H54 (cell line): ENCODE measurements at regions not wholly inside any gene's neighbourhood (a gene's known extent, or its start where the extent isn't known, plus 50 kb on each side); places are given as distances from the start of the nearest gene placed in this dataset.

Source experiments
- DNase-seq: peaks from one replicate; pipeline ENCODE4 v3.0.0; 2011; ENCODE audit warnings: low spot score, mixed read lengths; ENCODE audit not compliant: insufficient read length
- FAIRE-seq: peaks from 3 replicates; lab custom pipeline; 2011; peaks lifted over from hg19 to GRCh38; lab: Jason Lieb, UNC
- POLR2A ChIP-seq: IDR thresholded peaks from 2 replicates; pipeline ENCODE4 v1.6.1; 2011; ENCODE audit warnings: low read depth, mild to moderate bottlenecking, low read length

DNA sequence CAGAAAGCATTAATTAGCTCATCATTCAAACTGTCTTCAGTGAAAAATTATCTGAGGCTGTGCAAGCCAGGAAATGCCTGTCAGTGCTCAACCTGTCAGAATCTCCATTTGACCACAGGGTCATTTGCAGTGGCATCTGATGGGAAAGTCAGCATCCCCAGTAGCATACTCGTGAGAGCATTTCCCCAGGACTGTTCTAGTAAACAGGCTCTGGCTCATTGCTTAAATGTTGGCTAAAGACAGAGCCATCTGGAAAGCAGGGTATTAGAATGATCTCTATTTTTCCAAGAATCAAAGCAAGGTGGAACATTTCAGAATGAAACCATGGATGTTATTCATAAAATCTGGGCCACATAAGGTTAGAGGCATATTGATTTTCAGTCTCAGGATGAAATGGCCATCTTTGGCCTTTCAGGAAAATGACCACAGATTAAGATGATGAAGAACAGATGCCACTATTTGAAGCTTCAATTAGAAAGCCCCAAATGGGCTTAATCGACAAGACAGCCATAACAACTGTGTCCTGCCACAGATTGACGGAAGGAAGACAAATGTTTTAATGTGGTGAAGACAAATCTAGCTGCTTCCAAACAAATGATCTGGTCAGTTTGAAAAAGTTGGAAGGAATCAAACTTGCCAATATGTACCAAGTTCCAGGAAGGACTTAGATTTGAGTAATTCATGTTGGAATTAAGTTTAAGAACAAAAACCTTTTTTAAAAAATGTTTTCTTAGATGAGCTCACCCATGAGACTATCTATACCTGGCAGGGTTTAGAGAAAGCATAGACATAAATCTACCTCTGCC, 94.0 kb upstream of the FAR2 start:
- DNase-seq (no peak), FAIRE-seq (no peak)
- TF ChIP-seq POLR2A: no peak

DNA sequence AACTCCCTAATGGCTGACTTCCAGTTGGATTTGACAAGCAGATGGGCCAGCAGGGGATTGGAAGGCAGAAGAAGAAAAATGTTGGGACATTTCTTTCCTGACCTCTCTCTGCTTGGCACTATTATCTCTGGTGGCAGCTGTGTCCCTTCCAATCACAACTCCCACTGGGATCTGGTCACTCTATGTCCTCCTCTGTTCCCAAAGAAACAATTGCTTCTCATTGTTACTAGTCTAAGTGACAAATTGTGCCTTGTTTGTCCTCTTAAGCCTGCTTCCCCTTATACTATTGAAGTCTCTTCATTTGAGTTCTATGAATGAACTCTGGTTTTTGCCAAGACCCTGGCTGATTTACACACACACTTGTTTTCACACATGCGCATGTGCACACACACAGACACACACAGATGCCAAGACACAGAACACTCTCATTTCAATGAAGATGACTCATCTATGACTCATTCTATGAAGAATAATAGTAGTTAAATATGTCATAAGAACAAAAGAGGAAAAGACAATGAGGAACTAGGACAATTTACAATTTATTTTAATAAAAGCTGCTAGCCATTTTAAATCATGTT, 83.0 kb upstream of the FAR2 start:
- no peak for DNase-seq
- FAIRE-seq: no peak
- TF ChIP-seq POLR2A: no peak

DNA sequence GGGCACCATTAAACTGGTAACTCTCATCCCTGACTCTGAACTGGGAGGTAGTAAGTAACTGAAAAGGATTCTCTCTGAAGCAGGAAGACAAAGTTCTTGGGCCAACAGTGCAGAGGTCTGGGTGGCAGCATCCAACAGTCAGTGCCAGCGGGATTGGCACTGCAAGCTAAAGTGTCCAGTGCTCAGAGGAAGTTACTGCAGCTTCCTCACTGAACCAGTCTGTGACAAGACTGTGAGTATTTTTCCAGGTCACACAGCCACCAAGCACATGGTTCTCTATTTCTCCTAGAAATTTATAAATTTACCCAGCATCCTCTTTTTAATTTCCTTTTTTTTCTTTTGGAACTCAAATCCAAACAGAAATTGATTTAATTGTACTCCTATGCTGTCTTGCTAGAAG, 81.6 kb upstream of the FAR2 start:
- no peak for FAIRE-seq
- DNase-seq: no peak
- no peak for TF ChIP-seq POLR2A

DNA sequence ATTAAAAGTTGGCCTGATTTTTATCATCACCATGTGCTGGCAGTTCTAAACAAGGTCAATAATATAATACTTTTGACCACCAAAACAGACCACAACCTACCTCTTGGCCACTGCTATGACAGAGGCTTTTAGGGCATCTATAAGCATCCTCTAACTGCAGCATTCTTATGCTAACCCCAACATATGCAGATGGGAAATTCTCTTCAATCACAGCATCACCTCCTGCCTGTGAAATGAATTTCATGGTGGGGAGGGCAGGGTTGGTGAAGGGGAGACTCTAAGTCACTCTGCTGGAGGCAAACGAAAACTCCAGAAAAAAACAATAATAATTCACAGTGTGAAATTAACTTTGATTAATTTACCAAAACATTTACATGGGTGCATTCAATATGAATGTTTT, 78.8 kb upstream of the FAR2 start:
- no peak for TF ChIP-seq POLR2A
- no peak for DNase-seq

DNA sequence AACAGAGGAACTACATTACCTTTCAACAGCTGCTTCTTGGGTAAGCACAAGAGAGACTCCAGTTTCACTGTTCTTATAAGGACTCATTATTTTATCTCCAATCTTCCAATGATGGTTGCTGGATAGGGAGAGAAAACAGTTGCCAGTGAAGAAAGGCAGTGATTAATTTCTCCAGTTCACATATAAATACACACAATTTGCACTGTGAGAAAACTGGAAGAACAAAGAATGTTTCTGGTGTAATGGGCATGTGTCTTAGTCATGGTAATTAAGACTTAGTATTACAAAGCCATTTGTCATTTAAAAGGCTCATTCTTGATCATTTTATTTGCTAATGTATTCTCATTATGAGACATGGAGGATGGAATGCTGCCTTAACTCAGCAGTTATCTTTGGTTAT, 78.0 kb upstream of the FAR2 start:
- no peak for DNase-seq
- no peak for TF ChIP-seq POLR2A
- FAIRE-seq: no peak

More for the DNA sequence above, 78.8 kb upstream of the FAR2 start:
- no peak for FAIRE-seq

DNA sequence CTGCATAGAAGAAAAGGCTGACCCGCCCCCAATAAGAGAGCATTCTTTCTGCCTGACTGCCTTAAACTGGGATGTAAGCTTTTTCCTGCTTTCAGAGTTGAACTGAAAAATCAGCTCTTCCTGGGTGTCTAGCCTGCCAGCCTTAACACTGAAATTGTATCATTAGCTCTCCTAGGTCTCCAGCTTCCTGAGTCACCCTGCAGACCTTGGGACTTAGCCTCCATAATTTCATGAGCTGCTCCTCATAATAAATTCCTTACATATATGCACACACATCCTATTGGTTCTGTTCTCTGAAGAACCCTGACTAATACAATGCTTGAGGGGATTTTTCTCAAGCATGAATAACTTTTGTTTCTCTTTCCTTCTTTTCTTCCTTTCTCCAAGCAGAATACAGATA, 76.4 kb upstream of the FAR2 start:
- DNase-seq: no peak
- no peak for TF ChIP-seq POLR2A
- no peak for FAIRE-seq

DNA sequence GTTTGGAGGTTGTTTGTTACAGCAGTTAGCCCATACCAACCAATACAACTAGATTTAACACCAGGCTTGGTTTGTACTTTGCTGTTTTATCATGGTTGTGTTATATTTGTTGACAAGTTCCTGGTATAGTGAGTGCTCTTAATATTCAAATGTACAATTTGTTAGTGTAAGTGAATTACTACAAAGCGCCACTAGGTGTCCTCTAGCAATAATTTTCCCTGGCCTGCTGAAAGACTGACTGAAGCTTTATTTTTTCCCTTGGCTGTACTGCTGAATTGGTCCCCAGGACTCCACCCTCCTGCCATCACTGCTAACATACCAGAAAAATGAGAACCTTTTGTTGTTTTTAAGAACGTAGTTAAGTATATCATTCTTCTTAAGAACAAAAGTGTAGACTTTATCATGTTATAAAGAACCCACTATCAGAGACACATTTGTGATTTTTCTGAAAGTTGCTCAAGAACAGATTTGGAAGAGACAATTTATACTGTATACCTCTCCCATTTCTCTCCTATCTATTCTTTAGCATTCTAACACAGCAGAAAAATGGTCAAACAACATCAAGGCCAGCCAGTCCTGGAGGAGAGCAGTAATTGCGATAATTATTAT, 75.3 kb upstream of the FAR2 start:
- TF ChIP-seq POLR2A: no peak
- peak; percentile 20 for FAIRE-seq

DNA sequence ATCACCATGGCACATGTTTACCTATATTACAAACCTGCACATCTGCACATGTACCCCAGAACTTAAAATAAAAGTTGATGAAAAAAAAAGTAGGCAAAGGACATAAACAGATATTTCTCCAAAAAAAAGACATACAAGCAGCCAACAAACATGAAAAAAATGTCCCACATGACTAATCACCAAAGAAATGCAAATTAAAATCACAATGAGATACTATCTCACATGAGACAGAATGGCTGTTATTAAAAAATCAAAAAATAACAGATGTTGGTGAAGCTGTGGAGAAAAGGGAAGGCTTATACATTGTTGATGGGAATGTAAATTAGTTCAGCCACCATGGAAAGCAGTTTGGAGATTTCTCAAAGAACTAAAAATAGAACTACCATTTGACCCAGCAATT, 68.0 kb upstream of the FAR2 start:
- TF ChIP-seq POLR2A: no peak
- no peak for FAIRE-seq
- no peak for DNase-seq

More for the DNA sequence above, 75.3 kb upstream of the FAR2 start:
- DNase-seq: no peak

DNA sequence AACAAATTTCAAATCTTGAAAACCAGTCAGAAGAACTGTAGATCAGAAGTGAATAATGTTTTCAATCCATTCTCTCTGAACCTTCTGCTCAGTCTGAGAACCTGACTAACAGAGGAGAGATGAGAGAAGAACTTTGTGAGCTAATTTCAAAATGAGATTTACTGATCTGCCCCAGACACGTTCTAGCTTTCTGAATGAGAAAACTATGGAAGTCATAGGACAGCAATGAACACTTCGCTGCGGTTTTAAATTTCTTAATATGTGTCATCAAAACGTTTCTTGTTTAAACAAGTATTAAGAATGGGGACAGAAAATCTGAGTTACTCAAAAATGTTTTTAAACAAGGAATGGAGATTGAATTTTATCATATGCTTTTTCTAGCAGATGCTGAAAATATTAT, 66.6 kb upstream of the FAR2 start:
- no peak for FAIRE-seq
- TF ChIP-seq POLR2A: no peak
- no peak for DNase-seq

DNA sequence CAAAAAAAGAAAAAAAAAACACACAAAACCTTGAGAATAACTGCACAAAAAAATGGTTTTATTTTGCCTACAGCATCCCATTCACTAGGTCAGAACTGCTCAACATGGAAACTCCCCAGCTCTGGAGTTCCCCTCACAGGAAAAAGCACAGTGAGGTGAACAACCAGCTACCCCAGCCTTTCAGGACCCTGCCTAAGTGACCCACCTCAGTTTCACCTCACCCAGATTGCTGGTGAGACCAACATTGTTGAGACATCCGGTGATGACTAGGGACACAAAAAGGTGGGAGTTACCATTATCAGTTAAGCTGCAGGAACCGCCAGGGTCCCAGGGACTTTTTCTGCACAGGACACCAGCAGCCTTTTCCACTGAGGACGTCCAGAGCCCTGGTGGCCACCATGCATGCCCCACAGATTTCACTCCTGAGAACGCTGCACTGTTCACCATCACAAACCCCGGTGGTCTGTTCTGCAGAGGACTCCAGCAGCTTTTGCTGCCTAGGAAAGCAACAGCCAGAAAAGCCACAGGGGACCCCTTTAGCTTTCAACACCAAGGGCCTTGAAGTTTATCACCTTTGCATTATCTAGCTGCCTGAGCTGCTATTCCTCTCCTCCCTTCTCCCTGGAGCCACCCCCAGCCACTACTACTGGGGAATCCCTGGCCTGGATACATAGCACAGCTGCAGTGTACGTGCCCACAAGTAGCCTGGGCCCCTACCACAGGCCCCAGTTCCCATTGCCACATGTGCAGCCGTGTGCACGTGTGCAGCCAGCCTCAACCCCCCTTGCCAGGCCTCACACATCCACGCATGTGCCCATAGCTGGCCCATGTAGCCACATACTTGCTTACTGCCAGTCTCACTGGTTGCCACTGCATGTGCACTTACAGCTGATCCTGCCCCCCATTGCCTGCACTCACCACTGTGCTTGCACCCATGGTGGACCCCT, 62.5 kb upstream of the FAR2 start:
- TF ChIP-seq POLR2A: no peak
- no peak for DNase-seq
- no peak for FAIRE-seq

DNA sequence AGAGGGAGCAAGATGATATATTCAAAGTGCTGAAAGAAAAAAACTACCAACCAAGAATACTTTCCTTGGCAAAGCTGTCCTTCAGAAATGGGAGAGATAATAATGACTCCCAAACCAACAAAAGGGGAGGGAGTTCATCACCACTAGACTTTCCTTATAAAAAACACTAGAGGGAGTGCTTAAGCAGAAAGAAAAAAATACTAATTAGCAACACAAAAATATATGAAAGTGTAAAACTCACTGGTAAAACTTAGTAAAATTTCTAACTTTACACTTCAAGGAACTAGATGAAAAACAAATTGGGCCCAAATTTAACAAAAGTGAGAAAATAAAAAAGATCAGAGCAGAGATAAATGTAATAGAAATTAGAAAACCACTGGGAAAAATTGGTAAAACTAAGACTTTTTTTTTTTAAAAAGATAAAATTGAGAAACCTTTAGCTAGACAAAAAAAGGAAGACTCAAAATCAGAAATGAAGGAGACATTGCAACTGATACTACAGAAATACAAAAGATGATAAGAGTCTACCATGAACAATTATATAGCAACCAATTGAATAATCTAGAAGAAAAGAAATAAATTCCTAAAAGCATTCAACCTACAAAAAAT, 60.4 kb upstream of the FAR2 start:
- no peak for TF ChIP-seq POLR2A
- no peak for DNase-seq
- FAIRE-seq: no peak
